ENCODE measurements at regions not wholly inside any gene's neighbourhood (a gene's known extent, or its start where the extent isn't known, plus 50 kb on each side); places are given as distances from the start of the nearest gene placed in this dataset.

DNA sequence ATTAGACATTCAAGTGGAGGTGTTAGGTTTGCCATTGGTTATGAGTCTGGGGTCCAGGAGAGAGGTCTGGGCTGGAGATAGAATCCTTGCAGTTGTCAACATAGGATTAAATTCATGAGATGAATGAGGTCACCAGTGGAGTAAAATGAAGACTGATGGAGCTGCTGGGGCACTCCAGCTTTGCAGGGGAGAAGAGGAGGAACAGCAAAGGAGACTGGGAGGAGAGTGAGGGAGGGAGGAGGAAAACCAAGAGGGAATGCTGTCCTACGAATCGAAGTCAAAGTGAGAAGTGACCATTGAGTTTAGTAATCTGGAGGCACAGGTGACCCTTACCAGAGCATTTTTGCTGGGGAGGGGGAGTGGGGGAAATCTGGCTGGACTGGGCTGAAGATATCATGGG is 178.2 kb upstream of the NR3C1 start:
- Histone ChIP-seq H3K9me3 (ENCODE audit: low read length) (no peaks in the 10 kb centered on the region), H3K4me1 (ENCODE audit: insufficient read depth, low read length) (peaks cover 16% of the 10 kb centered on the region), H3K27ac (ENCODE audit: extremely low read length, insufficient read depth, low read length) (no peak overlapping the region), H3K27me3 (ENCODE audit: control insufficient read depth in 1 of 2, insufficient read depth in 2 of 2, low read length in 2 of 2) (no peaks in the 10 kb centered on the region), H2AFZ (ENCODE audit: low read length) (no peak overlapping the region), H3K4me2 (ENCODE audit: low read depth, low read length) (no peak overlapping the region), H3K36me3 (replicated peaks in 1 of 2; ENCODE audit: control insufficient read depth in 1 of 2, insufficient read depth in 2 of 2, low read length in 2 of 2) (no peaks in the 10 kb centered on the region), H4K20me1 (ENCODE audit: insufficient read depth, low read length) (no peaks in the 10 kb centered on the region), H3K9ac (ENCODE audit: insufficient read depth, low read depth, low read length) (no peak overlapping the region), H3K79me2 (ENCODE audit: insufficient read depth, low read length) (no peaks in the 10 kb centered on the region), H3K4me3 (replicated peaks in 1 of 3; ENCODE audit: insufficient read depth in 1 of 3, low read depth in 2 of 3, low read length in 3 of 3) (no peak overlapping the region)
- 86% methylated on average over 2 of the region's 2 CpGs for WGBS (ENCODE audit: low lambda C conversion rate)
- ChIA-PET CTCF (ENCODE audit: low intra/inter-chr PET ratio, low total read pairs) (no interaction called here), POLR2A (interaction anchor here (0.7 kb wide), 1 partner anchor 78 kb away, joined by 4 read pairs; no protein-coding TSS in a partner anchor)
- TF ChIP-seq ZNF230 (CRISPR knock-in tag; IDR thresholded peaks at IDR 0.05) (no peak), MAFG (CRISPR knock-in tag; IDR thresholded peaks at IDR 0.05) (no peak), GTF3A (CRISPR knock-in tag; conservative IDR thresholded peaks at IDR 0.05) (no peak), ZNF709 (CRISPR knock-in tag; IDR thresholded peaks at IDR 0.05) (no peak), TBP (CRISPR knock-in tag; IDR thresholded peaks at IDR 0.05) (no peak), NAIF1 (CRISPR knock-in tag; IDR thresholded peaks at IDR 0.05; ENCODE audit: borderline replicate concordance) (no peak), ATRX (CRISPR knock-in tag; IDR thresholded peaks at IDR 0.05; ENCODE audit: borderline replicate concordance) (no peak), GATA4 (IDR thresholded peaks at IDR 0.05; ENCODE audit: borderline replicate concordance, low read depth) (no peak), HOXD1 (CRISPR knock-in tag; IDR thresholded peaks at IDR 0.05) (no peak), SOX13 (IDR thresholded peaks at IDR 0.05) (no peak), SOX13 (CRISPR knock-in tag; conservative IDR thresholded peaks at IDR 0.05 in 1 of 2, IDR thresholded peaks at IDR 0.05 in 1 of 2) (no peak), CHCHD3 (CRISPR knock-in tag; IDR thresholded peaks at IDR 0.05) (no peak), CREBL2 (CRISPR knock-in tag; IDR thresholded peaks at IDR 0.05; ENCODE audit: borderline replicate concordance) (no peak), ZNF24 (IDR thresholded peaks at IDR 0.05) (no peak), NFIC (IDR thresholded peaks at IDR 0.05; ENCODE audit: low read length) (no peak), ARID5B (CRISPR knock-in tag; IDR thresholded peaks at IDR 0.05) (no peak)
- intact Hi-C loops (cut with micrococcal nuclease; ENCODE audit: unreplicated experiment): no loop called here
- DNase-seq (ENCODE audit: low spot score) (no peak), ATAC-seq (no peak), FAIRE-seq (no peak)
- in situ Hi-C loops (cut with HindIII; ENCODE audit: extremely low pct_ligation_motif_present, low pct_unique_long_range_greater_than_20kb): no loop called here
- BruUV-seq (replicated peaks): no TSS peak

All from HepG2 (cell line).